ENCODE measurements at regions not wholly inside any gene's neighbourhood (a gene's known extent, or its start where the extent isn't known, plus 50 kb on each side); places are given as distances from the start of the nearest gene placed in this dataset.

- Histone ChIP-seq H3K9ac (ENCODE audit: insufficient read depth in 1 of 2, low read depth in 2 of 2, low read length in 2 of 2) (no peak overlapping the region), H3K79me2 (ENCODE audit: control insufficient read depth, insufficient read depth, low read length) (no peaks in the 10 kb centered on the region), H3K9me1 (ENCODE audit: control insufficient read depth, insufficient read depth, low read length) (no peaks in the 10 kb centered on the region), H3K4me3 (no peak overlapping the region), H4K20me1 (replicated peaks; ENCODE audit: control insufficient read depth, insufficient read depth, low read length) (no peaks in the 10 kb centered on the region), H3K9me3 (replicated peaks; ENCODE audit: control insufficient read depth, insufficient read depth, low read depth, low read length) (no peaks in the 10 kb centered on the region), H3K27ac (ENCODE audit: extremely low read depth, low read depth, low read length) (no peak overlapping the region), H3K4me2 (ENCODE audit: insufficient read depth, low read length) (no peak overlapping the region), H2AFZ (ENCODE audit: low read depth, low read length) (no peak overlapping the region), H3K4me1 (replicated peaks in 1 of 2; ENCODE audit: control insufficient read depth in 2 of 2, insufficient read depth in 2 of 2, low read length in 2 of 2) (no peaks in the 10 kb centered on the region), H3K27me3 (ENCODE audit: control insufficient read depth in 2 of 2, insufficient read depth in 2 of 2, low read length in 2 of 2) (no peaks in the 10 kb centered on the region), H3K36me3 (ENCODE audit: control insufficient read depth, insufficient read depth, low read length) (no peaks in the 10 kb centered on the region)
- CTCF ChIA-PET (ENCODE audit: low intra/inter-chr PET ratio), result no interaction called here
- POLR2A ChIA-PET, result no interaction called here
- ATAC-seq (no peak), FAIRE-seq (no peak), DNase-seq (ENCODE audit: extremely low read depth in 1 of 4, low spot score in 3 of 4) (no peak)
- BruUV-seq (replicated peaks), result no TSS peak
- intact Hi-C loops (cut with micrococcal nuclease) (no loop called here), in situ Hi-C loops (cut with MboI) (no loop called here)
- TF ChIP-seq ILK (tag; IDR thresholded peaks at IDR 0.05; ENCODE audit: borderline replicate concordance, low read depth), result no peak
- TF ChIP-seq RAD51 (IDR thresholded peaks at IDR 0.05; ENCODE audit: borderline replicate concordance, low read depth), result no peak
- TF ChIP-seq HDGF (IDR thresholded peaks at IDR 0.05), result no peak
- no peak for TF ChIP-seq PREB (CRISPR knock-in tag; IDR thresholded peaks at IDR 0.05)
- no peak for TF ChIP-seq TFAM (CRISPR knock-in tag; conservative IDR thresholded peaks at IDR 0.05)
- TF ChIP-seq, protein P1, sequence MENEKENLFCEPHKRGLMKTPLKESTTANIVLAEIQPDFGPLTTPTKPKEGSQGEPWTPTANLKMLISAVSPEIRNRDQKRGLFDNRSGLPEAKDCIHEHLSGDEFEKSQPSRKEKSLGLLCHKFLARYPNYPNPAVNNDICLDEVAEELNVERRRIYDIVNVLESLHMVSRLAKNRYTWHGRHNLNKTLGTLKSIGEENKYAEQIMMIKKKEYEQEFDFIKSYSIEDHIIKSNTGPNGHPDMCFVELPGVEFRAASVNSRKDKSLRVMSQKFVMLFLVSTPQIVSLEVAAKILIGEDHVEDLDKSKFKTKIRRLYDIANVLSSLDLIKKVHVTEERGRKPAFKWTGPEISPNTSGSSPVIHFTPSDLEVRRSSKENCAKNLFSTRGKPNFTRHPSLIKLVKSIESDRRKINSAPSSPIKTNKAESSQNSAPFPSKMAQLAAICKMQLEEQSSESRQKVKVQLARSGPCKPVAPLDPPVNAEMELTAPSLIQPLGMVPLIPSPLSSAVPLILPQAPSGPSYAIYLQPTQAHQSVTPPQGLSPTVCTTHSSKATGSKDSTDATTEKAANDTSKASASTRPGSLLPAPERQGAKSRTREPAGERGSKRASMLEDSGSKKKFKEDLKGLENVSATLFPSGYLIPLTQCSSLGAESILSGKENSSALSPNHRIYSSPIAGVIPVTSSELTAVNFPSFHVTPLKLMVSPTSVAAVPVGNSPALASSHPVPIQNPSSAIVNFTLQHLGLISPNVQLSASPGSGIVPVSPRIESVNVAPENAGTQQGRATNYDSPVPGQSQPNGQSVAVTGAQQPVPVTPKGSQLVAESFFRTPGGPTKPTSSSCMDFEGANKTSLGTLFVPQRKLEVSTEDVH (IDR thresholded peaks at IDR 0.05; ENCODE audit: low read depth, partially characterized antibody), result no peak
- TF ChIP-seq, protein P2, sequence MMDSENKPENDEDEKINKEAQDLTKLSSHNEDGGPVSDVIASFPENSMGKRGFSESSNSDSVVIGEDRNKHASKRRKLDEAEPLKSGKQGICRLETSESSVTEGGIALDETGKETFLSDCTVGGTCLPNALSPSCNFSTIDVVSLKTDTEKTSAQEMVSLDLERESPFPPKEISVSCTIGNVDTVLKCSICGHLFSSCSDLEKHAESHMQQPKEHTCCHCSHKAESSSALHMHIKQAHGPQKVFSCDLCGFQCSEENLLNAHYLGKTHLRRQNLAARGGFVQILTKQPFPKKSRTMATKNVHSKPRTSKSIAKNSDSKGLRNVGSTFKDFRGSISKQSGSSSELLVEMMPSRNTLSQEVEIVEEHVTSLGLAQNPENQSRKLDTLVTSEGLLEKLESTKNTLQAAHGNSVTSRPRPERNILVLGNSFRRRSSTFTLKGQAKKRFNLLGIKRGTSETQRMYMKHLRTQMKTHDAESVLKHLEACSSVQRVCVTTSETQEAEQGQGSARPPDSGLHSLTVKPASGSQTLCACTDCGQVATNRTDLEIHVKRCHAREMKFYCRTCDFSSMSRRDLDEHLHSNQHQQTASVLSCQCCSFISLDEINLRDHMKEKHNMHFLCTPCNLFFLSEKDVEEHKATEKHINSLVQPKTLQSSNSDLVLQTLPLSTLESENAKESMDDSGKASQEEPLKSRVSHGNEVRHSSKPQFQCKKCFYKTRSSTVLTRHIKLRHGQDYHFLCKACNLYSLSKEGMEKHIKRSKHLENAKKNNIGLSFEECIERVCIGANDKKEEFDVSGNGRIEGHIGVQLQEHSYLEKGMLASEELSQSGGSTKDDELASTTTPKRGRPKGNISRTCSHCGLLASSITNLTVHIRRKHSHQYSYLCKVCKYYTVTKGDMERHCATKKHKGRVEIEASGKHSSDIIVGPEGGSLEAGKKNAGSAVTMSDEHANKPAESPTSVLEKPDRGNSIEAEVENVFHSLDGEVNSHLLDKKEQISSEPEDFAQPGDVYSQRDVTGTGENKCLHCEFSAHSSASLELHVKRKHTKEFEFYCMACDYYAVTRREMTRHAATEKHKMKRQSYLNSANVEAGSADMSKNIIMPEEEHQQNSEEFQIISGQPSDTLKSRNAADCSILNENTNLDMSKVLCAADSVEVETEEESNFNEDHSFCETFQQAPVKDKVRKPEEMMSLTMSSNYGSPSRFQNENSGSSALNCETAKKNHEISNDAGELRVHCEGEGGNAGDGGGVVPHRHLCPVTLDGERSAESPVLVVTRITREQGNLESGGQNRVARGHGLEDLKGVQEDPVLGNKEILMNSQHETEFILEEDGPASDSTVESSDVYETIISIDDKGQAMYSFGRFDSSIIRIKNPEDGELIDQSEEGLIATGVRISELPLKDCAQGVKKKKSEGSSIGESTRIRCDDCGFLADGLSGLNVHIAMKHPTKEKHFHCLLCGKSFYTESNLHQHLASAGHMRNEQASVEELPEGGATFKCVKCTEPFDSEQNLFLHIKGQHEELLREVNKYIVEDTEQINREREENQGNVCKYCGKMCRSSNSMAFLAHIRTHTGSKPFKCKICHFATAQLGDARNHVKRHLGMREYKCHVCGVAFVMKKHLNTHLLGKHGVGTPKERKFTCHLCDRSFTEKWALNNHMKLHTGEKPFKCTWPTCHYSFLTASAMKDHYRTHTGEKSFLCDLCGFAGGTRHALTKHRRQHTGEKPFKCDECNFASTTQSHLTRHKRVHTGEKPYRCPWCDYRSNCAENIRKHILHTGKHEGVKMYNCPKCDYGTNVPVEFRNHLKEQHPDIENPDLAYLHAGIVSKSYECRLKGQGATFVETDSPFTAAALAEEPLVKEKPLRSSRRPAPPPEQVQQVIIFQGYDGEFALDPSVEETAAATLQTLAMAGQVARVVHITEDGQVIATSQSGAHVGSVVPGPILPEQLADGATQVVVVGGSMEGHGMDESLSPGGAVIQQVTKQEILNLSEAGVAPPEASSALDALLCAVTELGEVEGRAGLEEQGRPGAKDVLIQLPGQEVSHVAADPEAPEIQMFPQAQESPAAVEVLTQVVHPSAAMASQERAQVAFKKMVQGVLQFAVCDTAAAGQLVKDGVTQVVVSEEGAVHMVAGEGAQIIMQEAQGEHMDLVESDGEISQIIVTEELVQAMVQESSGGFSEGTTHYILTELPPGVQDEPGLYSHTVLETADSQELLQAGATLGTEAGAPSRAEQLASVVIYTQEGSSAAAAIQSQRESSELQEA (IDR thresholded peaks at IDR 0.05; ENCODE audit: low read depth), result no peak
- no peak for TF ChIP-seq SAFB2 (IDR thresholded peaks at IDR 0.05; ENCODE audit: borderline replicate concordance, low read depth, low read length, severe bottlenecking)
- TF ChIP-seq TEAD4 (IDR thresholded peaks at IDR 0.05; ENCODE audit: low read length), result no peak
- no peak for TF ChIP-seq TEAD4 (CRISPR knock-in tag; IDR thresholded peaks at IDR 0.05; ENCODE audit: borderline replicate concordance)
- TF ChIP-seq ZNF197 (CRISPR knock-in tag; IDR thresholded peaks at IDR 0.05; ENCODE audit: low read depth), result no peak
Observed at GRCh38 chr4:141406237-141406636, 185.5 kb downstream of the ZNF330 start.
